DOHH2 (cell line): ENCODE measurements at regions not wholly inside any gene's neighbourhood (a gene's known extent, or its start where the extent isn't known, plus 50 kb on each side); places are given as distances from the start of the nearest gene placed in this dataset.
"Not testable (repeated sequence)": the region's sequence is repeated elsewhere in the genome, so short reads cannot be mapped to it uniquely, and the experiment has no call there.

Experiments used
- CTCF ChIP-seq: fragments of 200-600 bp; sonication (generic); IDR thresholded peaks from one replicate; pipeline ENCODE4 v1.5.1; 2014; ENCODE audit warnings: antibody characterized with exemption, mild to moderate bottlenecking, low read depth, low read length; ENCODE audit not compliant: poor library complexity, severe bottlenecking
- EZH2phosphoT487 ChIP-seq: fragments of 200-600 bp; sonication (generic); IDR thresholded peaks from 2 replicates; pipeline ENCODE4 v1.6.1; 2017; ENCODE audit warnings: borderline replicate concordance, mild to moderate bottlenecking, antibody characterized with exemption, low read length, moderate library complexity, mixed read lengths

- TF ChIP-seq CTCF, EZH2phosphoT487: not testable (repeated sequence)
Measured at GRCh38 chr10:34951263-34951887, 136.3 kb upstream of the PARD3 start.
